MM.1S (cell line): ENCODE measurements at regions not wholly inside any gene's neighbourhood (a gene's known extent, or its start where the extent isn't known, plus 50 kb on each side); places are given as distances from the start of the nearest gene placed in this dataset.
"Not testable (repeated sequence)": the region's sequence is repeated elsewhere in the genome, so short reads cannot be mapped to it uniquely, and the experiment has no call there.

Experiments
- DNase-seq: peaks from one replicate; pipeline ENCODE4 v3.0.0-alpha.2; 2015
- H2AFZ ChIP-seq: fragments of 300-600 bp; sonication (generic); 2 replicates; pipeline ENCODE4 v1.6.0; 2016; ENCODE audit warnings: antibody characterized with exemption, low read length
- H3F3A ChIP-seq: fragments of 300-600 bp; sonication (generic); 2 replicates; pipeline ENCODE4 v1.6.1; 2016; ENCODE audit warnings: mild to moderate bottlenecking, antibody characterized with exemption, low read length, moderate library complexity, mixed read lengths; ENCODE audit not compliant: insufficient read depth
- H3K27ac ChIP-seq: fragments of 300-600 bp; sonication (generic); 2 replicates; pipeline ENCODE4 v1.5.1; 2016; ENCODE audit warnings: mild to moderate bottlenecking, low read length
- H3K27me3 ChIP-seq: fragments of 300-600 bp; sonication (generic); replicated peaks from 2 replicates; pipeline ENCODE4 v1.6.0; 2016; ENCODE audit warnings: low read length; ENCODE audit not compliant: insufficient read depth
- H3K36me3 ChIP-seq: fragments of 300-600 bp; sonication (generic); replicated peaks from 2 replicates; pipeline ENCODE4 v1.6.1; 2016; ENCODE audit warnings: mild to moderate bottlenecking, low read length, mixed read lengths; ENCODE audit not compliant: insufficient read depth
- H3K4me1 ChIP-seq: fragments of 300-600 bp; sonication (generic); 2 replicates; pipeline ENCODE4 v1.6.1; 2016; ENCODE audit warnings: low read length, mixed read lengths
- H3K4me2 ChIP-seq: fragments of 300-600 bp; sonication (generic); 2 replicates; pipeline ENCODE4 v1.6.0; 2016; ENCODE audit warnings: low read depth, low read length
- H3K4me3 ChIP-seq: fragments of 300-600 bp; sonication (generic); 2 replicates; pipeline ENCODE4 v1.5.1; 2016; ENCODE audit warnings: low read length, mixed read lengths
- H3K79me2 ChIP-seq: fragments of 300-600 bp; sonication (generic); 2 replicates; pipeline ENCODE4 v1.6.1; 2016; ENCODE audit warnings: mixed run types, low read length, mixed read lengths
- H3K9ac ChIP-seq: fragments of 300-600 bp; sonication (generic); 2 replicates; pipeline ENCODE4 v1.6.1; 2016; ENCODE audit warnings: low read length, mixed read lengths
- H3K9me2 ChIP-seq: fragments of 300-600 bp; sonication (generic); replicated peaks from 2 replicates; pipeline ENCODE4 v1.6.1; 2016; ENCODE audit warnings: mild to moderate bottlenecking, low read length, mixed read lengths; ENCODE audit not compliant: insufficient read depth
- H3K9me3 ChIP-seq: fragments of 300-600 bp; sonication (generic); replicated peaks from 2 replicates; pipeline ENCODE4 v1.6.1; 2016; ENCODE audit warnings: mild to moderate bottlenecking, low read length, mixed read lengths; ENCODE audit not compliant: insufficient read depth
- H4K20me1 ChIP-seq: fragments of 300-600 bp; sonication (generic); 2 replicates; pipeline ENCODE4 v1.6.1; 2016; ENCODE audit warnings: mild to moderate bottlenecking, low read length, moderate library complexity, mixed read lengths; ENCODE audit not compliant: insufficient read depth
- CTCF ChIP-seq: fragments of 300-600 bp; sonication (generic); IDR thresholded peaks from 2 replicates; pipeline ENCODE4 v1.5.1; 2016; ENCODE audit warnings: antibody characterized with exemption, low read length, mixed read lengths
- EZH2 ChIP-seq: fragments of 300-600 bp; sonication (generic); optimal IDR thresholded peaks from 2 replicates; pipeline ENCODE3; 2017; ENCODE audit warnings: low read depth, mild to moderate bottlenecking, antibody characterized with exemption, low read length, mixed read lengths
- EZH2phosphoT487 ChIP-seq: fragments of 300-600 bp; sonication (generic); IDR thresholded peaks from 2 replicates; pipeline ENCODE4 v1.6.1; 2018; ENCODE audit warnings: antibody characterized with exemption, low read length

DNA sequence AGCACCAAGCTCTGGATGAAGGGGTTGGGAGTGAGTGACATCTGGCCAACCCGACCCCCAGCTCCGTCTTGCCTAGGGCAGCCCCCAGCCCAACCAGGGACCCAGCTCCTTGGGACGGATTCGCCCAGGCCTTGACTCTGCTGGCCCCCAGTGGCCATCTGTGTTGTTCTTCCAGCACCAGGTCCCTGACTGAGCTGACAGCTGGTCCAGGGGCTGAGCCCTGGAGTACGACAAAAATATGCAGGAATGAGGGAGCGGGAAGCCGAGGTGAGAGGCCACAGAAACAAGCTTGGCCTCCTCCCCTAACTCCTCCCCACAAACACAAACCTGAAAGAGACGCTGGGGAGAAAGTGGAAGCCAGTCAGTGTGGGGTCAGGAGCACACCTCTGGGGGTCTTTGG is 55.0 kb upstream of the PAX7 start:
- Histone ChIP-seq H2AFZ (no peak overlapping the region), H3K4me1 (no peaks in the 10 kb centered on the region), H3K79me2 (no peaks in the 10 kb centered on the region), H3F3A (no peaks in the 10 kb centered on the region), H3K9me3 (no peaks in the 10 kb centered on the region), H3K27ac (no peak overlapping the region), H3K4me3 (no peak overlapping the region), H3K36me3 (no peaks in the 10 kb centered on the region), H3K27me3 (peaks cover 81% of the 10 kb centered on the region), H3K9me2 (no peaks in the 10 kb centered on the region), H4K20me1 (no peaks in the 10 kb centered on the region), H3K9ac (no peak overlapping the region), H3K4me2 (no peak overlapping the region)
- no peak for DNase-seq
- TF ChIP-seq CTCF (no peak), EZH2 (no peak), EZH2phosphoT487 (no peak)

GRCh38 chr1:18578271-18578670 is 52.4 kb upstream of the PAX7 start:
- TF ChIP-seq EZH2phosphoT487 (no peak), CTCF (no peak), EZH2 (no peak)

GRCh38 chr1:18579267-18579666 is 51.4 kb upstream of the PAX7 start:
- peaks cover 60% of the 10 kb centered on the region for H3K27me3 ChIP-seq
- H3K4me1 ChIP-seq, H3K9me2 ChIP-seq, H3K9me3 ChIP-seq, H3K4me3 ChIP-seq, H2AFZ ChIP-seq, H4K20me1 ChIP-seq, H3K9ac ChIP-seq, H3K4me2 ChIP-seq, H3K27ac ChIP-seq, H3K79me2 ChIP-seq, H3K36me3 ChIP-seq, H3F3A ChIP-seq, DNase-seq: not testable (repeated sequence)

More at GRCh38 chr1:18578271-18578670, 52.4 kb upstream of the PAX7 start:
- Histone ChIP-seq H3K9ac (no peak overlapping the region), H3K79me2 (no peaks in the 10 kb centered on the region), H3K27me3 (peaks cover 60% of the 10 kb centered on the region), H3K4me2 (no peak overlapping the region), H3F3A (no peaks in the 10 kb centered on the region), H3K9me3 (no peaks in the 10 kb centered on the region), H3K9me2 (no peaks in the 10 kb centered on the region), H3K4me3 (no peak overlapping the region), H4K20me1 (no peaks in the 10 kb centered on the region), H3K36me3 (no peaks in the 10 kb centered on the region), H2AFZ (no peak overlapping the region), H3K27ac (no peak overlapping the region), H3K4me1 (no peaks in the 10 kb centered on the region)
- no peak for DNase-seq

GRCh38 chr1:18580047-18580446 is 50.6 kb upstream of the PAX7 start:
- Histone ChIP-seq H3K4me2 (no peak overlapping the region), H3K79me2 (no peaks in the 10 kb centered on the region), H2AFZ (no peak overlapping the region), H4K20me1 (no peaks in the 10 kb centered on the region), H3K27me3 (peaks cover 60% of the 10 kb centered on the region), H3K4me3 (no peak overlapping the region), H3K9me3 (no peaks in the 10 kb centered on the region), H3K27ac (no peak overlapping the region), H3K4me1 (no peaks in the 10 kb centered on the region), H3K9ac (no peak overlapping the region), H3K36me3 (no peaks in the 10 kb centered on the region), H3K9me2 (no peaks in the 10 kb centered on the region), H3F3A (no peaks in the 10 kb centered on the region)
- no peak for DNase-seq
- TF ChIP-seq EZH2phosphoT487: no peak
